HL-60 (cell line): ENCODE measurements at regions not wholly inside any gene's neighbourhood (a gene's known extent, or its start where the extent isn't known, plus 50 kb on each side); places are given as distances from the start of the nearest gene placed in this dataset.

Source experiments
- GABPA ChIP-seq: IDR thresholded peaks from 2 replicates; pipeline ENCODE4 v1.6.1; 2012; ENCODE audit warnings: low read depth
- POLR2AphosphoS5 ChIP-seq: IDR thresholded peaks from 2 replicates; pipeline ENCODE4 v1.6.1; 2012; ENCODE audit warnings: low read depth
- SPI1 ChIP-seq: IDR thresholded peaks from 2 replicates; pipeline ENCODE4 v1.6.1; 2012; ENCODE audit warnings: low read depth, mild to moderate bottlenecking, borderline replicate concordance
- TF ChIP-seq, protein P1 (sequence below): IDR thresholded peaks from one replicate; pipeline ENCODE4 v1.5.1; 2011; ENCODE audit warnings: low read length, control low read depth, inconsistent platforms; ENCODE audit not compliant: insufficient read depth
- TF ChIP-seq, protein P2 (sequence below): IDR thresholded peaks from 2 replicates; pipeline ENCODE4 v1.6.1; 2012; ENCODE audit warnings: low read depth; ENCODE audit not compliant: insufficient replicate concordance

DNA sequence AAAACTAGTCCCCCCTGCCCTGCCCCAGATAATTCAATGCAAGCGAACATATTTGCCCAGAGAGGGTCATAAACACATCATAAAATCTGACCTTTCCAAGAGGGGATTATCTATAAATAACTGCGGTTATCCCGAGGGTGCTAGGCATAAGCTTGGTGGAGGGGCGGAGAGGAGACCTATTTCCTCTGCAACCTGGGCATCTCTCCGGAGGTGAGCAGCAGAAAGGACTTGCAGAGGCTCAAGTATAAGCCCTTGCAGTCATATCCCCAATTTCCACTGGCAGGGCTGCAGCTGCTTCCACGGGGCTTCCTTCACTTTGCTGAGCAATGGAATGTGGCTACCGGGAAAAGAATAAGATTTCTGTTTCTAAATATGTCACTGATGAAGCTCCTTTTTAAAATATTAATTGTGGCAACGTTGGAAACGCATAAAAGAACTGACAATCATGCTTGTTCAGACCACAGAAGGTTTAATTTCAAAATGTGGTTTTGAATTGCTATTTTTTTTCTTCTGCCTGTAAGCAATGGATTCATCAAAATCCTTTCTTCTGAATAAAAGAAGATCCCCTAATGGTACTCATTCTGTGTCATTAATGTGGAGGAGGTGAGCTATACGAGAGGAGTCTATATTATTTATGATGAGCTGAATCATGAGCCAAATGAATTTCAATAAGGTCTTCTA, 268.9 kb upstream of the ATP2B1 start:
- TF ChIP-seq, protein P1, sequence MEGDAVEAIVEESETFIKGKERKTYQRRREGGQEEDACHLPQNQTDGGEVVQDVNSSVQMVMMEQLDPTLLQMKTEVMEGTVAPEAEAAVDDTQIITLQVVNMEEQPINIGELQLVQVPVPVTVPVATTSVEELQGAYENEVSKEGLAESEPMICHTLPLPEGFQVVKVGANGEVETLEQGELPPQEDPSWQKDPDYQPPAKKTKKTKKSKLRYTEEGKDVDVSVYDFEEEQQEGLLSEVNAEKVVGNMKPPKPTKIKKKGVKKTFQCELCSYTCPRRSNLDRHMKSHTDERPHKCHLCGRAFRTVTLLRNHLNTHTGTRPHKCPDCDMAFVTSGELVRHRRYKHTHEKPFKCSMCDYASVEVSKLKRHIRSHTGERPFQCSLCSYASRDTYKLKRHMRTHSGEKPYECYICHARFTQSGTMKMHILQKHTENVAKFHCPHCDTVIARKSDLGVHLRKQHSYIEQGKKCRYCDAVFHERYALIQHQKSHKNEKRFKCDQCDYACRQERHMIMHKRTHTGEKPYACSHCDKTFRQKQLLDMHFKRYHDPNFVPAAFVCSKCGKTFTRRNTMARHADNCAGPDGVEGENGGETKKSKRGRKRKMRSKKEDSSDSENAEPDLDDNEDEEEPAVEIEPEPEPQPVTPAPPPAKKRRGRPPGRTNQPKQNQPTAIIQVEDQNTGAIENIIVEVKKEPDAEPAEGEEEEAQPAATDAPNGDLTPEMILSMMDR: no peak
- TF ChIP-seq POLR2AphosphoS5 (no peak), GABPA (no peak), SPI1 (no peak)
- TF ChIP-seq, protein P2, sequence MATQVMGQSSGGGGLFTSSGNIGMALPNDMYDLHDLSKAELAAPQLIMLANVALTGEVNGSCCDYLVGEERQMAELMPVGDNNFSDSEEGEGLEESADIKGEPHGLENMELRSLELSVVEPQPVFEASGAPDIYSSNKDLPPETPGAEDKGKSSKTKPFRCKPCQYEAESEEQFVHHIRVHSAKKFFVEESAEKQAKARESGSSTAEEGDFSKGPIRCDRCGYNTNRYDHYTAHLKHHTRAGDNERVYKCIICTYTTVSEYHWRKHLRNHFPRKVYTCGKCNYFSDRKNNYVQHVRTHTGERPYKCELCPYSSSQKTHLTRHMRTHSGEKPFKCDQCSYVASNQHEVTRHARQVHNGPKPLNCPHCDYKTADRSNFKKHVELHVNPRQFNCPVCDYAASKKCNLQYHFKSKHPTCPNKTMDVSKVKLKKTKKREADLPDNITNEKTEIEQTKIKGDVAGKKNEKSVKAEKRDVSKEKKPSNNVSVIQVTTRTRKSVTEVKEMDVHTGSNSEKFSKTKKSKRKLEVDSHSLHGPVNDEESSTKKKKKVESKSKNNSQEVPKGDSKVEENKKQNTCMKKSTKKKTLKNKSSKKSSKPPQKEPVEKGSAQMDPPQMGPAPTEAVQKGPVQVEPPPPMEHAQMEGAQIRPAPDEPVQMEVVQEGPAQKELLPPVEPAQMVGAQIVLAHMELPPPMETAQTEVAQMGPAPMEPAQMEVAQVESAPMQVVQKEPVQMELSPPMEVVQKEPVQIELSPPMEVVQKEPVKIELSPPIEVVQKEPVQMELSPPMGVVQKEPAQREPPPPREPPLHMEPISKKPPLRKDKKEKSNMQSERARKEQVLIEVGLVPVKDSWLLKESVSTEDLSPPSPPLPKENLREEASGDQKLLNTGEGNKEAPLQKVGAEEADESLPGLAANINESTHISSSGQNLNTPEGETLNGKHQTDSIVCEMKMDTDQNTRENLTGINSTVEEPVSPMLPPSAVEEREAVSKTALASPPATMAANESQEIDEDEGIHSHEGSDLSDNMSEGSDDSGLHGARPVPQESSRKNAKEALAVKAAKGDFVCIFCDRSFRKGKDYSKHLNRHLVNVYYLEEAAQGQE: no peak
